ENCODE measurements at regions not wholly inside any gene's neighbourhood (a gene's known extent, or its start where the extent isn't known, plus 50 kb on each side); places are given as distances from the start of the nearest gene placed in this dataset.

DNA sequence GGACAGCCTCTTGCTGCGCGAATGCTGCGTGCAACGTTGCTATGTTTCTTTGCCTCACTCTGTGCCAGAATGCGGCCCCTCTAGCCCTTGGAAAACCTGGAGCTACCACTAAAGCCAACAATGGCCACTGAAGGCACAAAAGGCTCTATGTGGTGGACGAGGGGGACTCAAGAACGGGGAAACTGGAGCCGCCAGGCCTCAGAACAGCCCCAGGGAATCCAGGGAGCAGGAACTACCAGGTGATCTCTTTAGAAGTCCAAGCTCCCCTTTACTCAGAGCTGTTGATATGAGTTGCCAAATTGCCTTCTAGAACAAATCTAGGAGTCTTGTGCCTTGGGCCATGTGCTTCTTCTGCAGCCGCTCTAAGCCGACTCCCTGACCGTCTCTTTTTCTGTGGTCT is 113.8 kb upstream of the ERRFI1 start:
- H3K9me2 ChIP-seq (replicated peaks; ENCODE audit: insufficient read depth, low read length) = no peaks in the 10 kb centered on the region
- DNase-seq = no peak
- no peaks in the 10 kb centered on the region for H4K20me1 ChIP-seq (ENCODE audit: insufficient read depth, low read length)
- H3F3A ChIP-seq (ENCODE audit: insufficient read depth, low read length) = no peaks in the 10 kb centered on the region
- H3K4me1 ChIP-seq (ENCODE audit: low read length) = no peaks in the 10 kb centered on the region
- H3K27me3 ChIP-seq (replicated peaks; ENCODE audit: insufficient read depth, low read length) = peaks cover 85% of the 10 kb centered on the region
- no peak overlapping the region for H3K27ac ChIP-seq (ENCODE audit: low read length)
- H3K9ac ChIP-seq (ENCODE audit: low read length) = no peak overlapping the region
- no peak overlapping the region for H2AFZ ChIP-seq (ENCODE audit: low read length)
- no peak overlapping the region for H3K4me3 ChIP-seq (ENCODE audit: low read length)
- H3K79me2 ChIP-seq (ENCODE audit: low read length) = no peaks in the 10 kb centered on the region
- no peak overlapping the region for H3K4me2 ChIP-seq (ENCODE audit: low read depth, low read length)
- no peak for TF ChIP-seq EZH2 (optimal IDR thresholded peaks at IDR 0.05; ENCODE audit: low read depth, low read length)
- TF ChIP-seq, protein P1, sequence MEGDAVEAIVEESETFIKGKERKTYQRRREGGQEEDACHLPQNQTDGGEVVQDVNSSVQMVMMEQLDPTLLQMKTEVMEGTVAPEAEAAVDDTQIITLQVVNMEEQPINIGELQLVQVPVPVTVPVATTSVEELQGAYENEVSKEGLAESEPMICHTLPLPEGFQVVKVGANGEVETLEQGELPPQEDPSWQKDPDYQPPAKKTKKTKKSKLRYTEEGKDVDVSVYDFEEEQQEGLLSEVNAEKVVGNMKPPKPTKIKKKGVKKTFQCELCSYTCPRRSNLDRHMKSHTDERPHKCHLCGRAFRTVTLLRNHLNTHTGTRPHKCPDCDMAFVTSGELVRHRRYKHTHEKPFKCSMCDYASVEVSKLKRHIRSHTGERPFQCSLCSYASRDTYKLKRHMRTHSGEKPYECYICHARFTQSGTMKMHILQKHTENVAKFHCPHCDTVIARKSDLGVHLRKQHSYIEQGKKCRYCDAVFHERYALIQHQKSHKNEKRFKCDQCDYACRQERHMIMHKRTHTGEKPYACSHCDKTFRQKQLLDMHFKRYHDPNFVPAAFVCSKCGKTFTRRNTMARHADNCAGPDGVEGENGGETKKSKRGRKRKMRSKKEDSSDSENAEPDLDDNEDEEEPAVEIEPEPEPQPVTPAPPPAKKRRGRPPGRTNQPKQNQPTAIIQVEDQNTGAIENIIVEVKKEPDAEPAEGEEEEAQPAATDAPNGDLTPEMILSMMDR (IDR thresholded peaks at IDR 0.05; ENCODE audit: low read length) = no peak
- TF ChIP-seq EZH2phosphoT487 (IDR thresholded peaks at IDR 0.05; ENCODE audit: low read length) = no peak
- H3K36me3 ChIP-seq (replicated peaks; ENCODE audit: insufficient read depth, low read length) = no peaks in the 10 kb centered on the region
- no peaks in the 10 kb centered on the region for H3K9me3 ChIP-seq (replicated peaks; ENCODE audit: insufficient read depth, low read length)

DNA sequence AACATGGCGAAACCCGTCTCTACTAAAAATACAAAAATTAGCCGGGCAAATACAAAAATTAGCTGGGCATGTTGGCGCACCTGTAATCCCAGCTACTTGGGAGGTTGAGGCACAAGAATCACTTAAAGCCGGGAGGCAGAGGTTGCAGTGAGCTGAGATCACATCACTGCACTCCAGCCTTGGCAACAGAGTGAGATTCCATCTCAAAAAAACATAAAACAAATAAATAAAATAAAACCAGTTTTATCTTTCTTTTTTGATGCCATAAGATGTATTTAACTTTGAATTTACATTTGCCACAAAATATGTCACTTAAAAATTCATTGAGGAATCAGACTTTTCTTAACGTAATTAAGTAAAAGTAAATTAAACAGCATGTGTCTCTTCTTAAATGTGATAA is 113.3 kb upstream of the ERRFI1 start:
- no peak overlapping the region for H3K9ac ChIP-seq (ENCODE audit: low read length)
- TF ChIP-seq EZH2phosphoT487 (IDR thresholded peaks at IDR 0.05; ENCODE audit: low read length) (no peak), EZH2 (optimal IDR thresholded peaks at IDR 0.05; ENCODE audit: low read depth, low read length) (no peak)
- TF ChIP-seq, protein P1 (IDR thresholded peaks at IDR 0.05; ENCODE audit: low read length) = no peak
- H3F3A ChIP-seq (ENCODE audit: insufficient read depth, low read length) = no peaks in the 10 kb centered on the region
- H3K36me3 ChIP-seq (replicated peaks; ENCODE audit: insufficient read depth, low read length) = no peaks in the 10 kb centered on the region
- H4K20me1 ChIP-seq (ENCODE audit: insufficient read depth, low read length) = no peaks in the 10 kb centered on the region
- H3K79me2 ChIP-seq (ENCODE audit: low read length) = no peaks in the 10 kb centered on the region
- H3K9me3 ChIP-seq (replicated peaks; ENCODE audit: insufficient read depth, low read length) = no peaks in the 10 kb centered on the region
- H3K27me3 ChIP-seq (replicated peaks; ENCODE audit: insufficient read depth, low read length) = peaks cover 86% of the 10 kb centered on the region
- no peak for DNase-seq
- no peaks in the 10 kb centered on the region for H3K9me2 ChIP-seq (replicated peaks; ENCODE audit: insufficient read depth, low read length)
- H3K4me3 ChIP-seq (ENCODE audit: low read length) = no peak overlapping the region
- H3K4me2 ChIP-seq (ENCODE audit: low read depth, low read length) = no peak overlapping the region
- H3K27ac ChIP-seq (ENCODE audit: low read length) = no peak overlapping the region
- H3K4me1 ChIP-seq (ENCODE audit: low read length) = no peaks in the 10 kb centered on the region
- no peak overlapping the region for H2AFZ ChIP-seq (ENCODE audit: low read length)

DNA sequence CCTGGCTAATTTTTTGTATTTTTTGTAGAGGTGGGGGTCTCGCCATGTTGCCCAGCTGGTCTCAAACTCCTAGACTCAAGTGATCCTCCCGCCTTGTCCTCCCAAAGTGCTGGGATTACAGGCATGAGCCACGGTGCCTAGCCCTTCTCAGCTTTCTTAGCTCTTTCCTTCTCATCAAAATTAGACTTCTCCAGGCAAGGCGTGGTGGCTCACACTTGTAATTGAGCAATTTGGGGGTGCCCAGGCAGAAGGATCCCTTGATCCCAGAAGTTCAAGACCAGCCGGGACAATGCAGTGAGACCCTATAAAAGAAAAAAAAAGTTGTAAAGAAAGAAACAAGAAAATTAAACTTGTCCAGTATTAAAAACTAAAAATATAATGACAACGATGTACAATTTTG is 112.6 kb upstream of the ERRFI1 start:
- no peak overlapping the region for H3K4me2 ChIP-seq (ENCODE audit: low read depth, low read length)
- H2AFZ ChIP-seq (ENCODE audit: low read length) = no peak overlapping the region
- no peak overlapping the region for H3K27ac ChIP-seq (ENCODE audit: low read length)

More for the DNA sequence above, 112.6 kb upstream of the ERRFI1 start:
- Histone ChIP-seq H3K9me3 (replicated peaks; ENCODE audit: insufficient read depth, low read length) (no peaks in the 10 kb centered on the region), H4K20me1 (ENCODE audit: insufficient read depth, low read length) (no peaks in the 10 kb centered on the region), H3K9me2 (replicated peaks; ENCODE audit: insufficient read depth, low read length) (no peaks in the 10 kb centered on the region), H3F3A (ENCODE audit: insufficient read depth, low read length) (no peaks in the 10 kb centered on the region), H3K36me3 (replicated peaks; ENCODE audit: insufficient read depth, low read length) (no peaks in the 10 kb centered on the region), H3K4me1 (ENCODE audit: low read length) (no peaks in the 10 kb centered on the region), H3K9ac (ENCODE audit: low read length) (no peak overlapping the region), H3K79me2 (ENCODE audit: low read length) (no peaks in the 10 kb centered on the region), H3K27me3 (replicated peaks; ENCODE audit: insufficient read depth, low read length) (peaks cover 88% of the 10 kb centered on the region), H3K4me3 (ENCODE audit: low read length) (no peak overlapping the region)
- no peak for DNase-seq
- TF ChIP-seq EZH2phosphoT487 (IDR thresholded peaks at IDR 0.05; ENCODE audit: low read length) = no peak
- TF ChIP-seq, protein P1 (IDR thresholded peaks at IDR 0.05; ENCODE audit: low read length) = no peak
- TF ChIP-seq EZH2 (optimal IDR thresholded peaks at IDR 0.05; ENCODE audit: low read depth, low read length) = no peak
